ENCODE measurements at regions not wholly inside any gene's neighbourhood (a gene's known extent, or its start where the extent isn't known, plus 50 kb on each side); places are given as distances from the start of the nearest gene placed in this dataset.
"Not testable (repeated sequence)": the region's sequence is repeated elsewhere in the genome, so short reads cannot be mapped to it uniquely, and the experiment has no call there.

DNA sequence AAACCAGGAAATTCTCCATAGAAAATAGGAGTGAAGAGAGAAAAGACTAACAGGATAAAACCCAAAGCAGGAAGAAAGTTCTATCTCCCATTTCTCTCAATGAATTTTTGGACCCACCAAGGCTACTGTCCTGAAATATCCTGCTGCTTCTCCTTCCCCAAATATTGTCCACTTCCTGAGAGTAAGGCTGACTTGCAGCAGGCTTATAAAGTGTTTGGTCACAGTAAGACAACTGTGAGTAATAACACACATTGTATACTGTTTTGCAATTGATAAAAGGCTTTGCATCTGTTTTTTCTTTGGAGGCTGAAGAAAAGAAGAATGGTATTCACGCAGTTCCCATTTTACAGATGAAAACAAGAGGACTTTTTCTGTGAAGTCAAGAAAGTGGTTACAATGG lies 52.8 kb downstream of the FOXD4L6 start:
- DNase-seq (ENCODE audit: low spot score): not testable (repeated sequence)

DNA sequence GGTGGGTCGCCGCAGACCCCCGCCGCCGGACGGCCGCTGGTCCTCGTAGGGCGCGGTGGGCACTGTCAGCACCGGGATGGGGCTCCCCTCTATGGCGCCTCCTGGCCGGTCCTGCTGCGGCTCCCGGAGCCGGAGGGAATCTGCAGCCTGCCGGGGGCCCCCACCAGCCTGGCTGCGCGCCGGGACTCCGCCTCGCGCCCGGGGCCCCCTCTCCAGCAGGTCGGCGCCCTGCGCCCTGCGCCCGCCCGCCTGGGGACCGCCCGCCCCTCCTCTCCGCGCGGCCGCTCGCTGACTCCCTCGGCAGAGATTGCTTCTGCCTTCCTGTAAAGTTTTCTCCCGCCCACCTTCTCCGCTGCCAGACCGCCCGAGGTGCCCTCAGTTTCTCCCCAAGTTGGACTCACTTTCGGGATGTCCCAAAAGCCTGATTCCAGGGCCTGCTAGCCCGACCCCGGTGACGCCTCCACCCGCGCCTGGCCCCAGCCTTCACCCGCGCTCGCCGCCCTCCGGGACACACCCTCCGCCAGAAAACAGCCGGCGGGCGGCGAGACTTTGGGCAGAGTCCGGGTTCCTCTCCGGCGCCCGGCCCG lies 54.0 kb downstream of the FOXD4L6 start:
- DNase-seq (ENCODE audit: low spot score): peak; percentile 29

DNA sequence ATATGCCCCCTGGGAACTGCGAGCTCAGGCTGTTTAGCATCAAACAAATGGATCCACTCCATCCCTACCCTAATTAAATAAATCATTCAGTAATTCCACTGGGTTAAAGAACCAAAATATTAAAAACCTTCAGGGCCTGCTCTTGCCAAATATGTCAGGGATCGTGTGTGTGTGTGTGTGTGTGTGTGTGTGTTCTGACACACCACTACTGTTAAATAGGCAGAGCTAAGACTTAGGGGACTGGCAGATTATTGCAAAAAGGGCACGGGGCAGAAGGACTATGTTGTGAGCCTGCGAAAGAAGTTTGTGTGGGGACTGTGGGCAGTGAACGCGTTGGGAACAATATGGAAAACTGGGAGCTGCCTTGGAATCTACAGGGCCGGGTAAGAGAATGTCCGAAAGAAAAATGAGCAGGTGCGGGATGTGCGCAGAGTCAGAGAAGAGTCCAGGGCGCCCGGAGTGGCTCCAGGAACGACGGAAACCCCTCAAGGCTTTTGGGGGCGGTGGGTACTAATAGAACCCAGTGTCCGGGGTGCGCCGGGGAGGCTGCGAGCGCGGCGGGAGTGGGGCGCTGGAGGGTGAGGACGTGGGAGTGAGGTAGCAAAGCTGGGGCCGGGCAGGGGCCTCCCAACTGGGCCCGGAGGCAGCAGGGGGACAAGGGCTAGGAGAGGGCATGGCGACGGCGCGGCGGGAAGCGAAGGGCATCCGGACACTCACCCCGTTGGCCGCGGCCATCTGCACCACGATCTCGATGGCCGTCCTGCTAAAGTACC lies 54.8 kb downstream of the FOXD4L6 start:
- not testable (repeated sequence) for DNase-seq (ENCODE audit: low spot score)

DNA sequence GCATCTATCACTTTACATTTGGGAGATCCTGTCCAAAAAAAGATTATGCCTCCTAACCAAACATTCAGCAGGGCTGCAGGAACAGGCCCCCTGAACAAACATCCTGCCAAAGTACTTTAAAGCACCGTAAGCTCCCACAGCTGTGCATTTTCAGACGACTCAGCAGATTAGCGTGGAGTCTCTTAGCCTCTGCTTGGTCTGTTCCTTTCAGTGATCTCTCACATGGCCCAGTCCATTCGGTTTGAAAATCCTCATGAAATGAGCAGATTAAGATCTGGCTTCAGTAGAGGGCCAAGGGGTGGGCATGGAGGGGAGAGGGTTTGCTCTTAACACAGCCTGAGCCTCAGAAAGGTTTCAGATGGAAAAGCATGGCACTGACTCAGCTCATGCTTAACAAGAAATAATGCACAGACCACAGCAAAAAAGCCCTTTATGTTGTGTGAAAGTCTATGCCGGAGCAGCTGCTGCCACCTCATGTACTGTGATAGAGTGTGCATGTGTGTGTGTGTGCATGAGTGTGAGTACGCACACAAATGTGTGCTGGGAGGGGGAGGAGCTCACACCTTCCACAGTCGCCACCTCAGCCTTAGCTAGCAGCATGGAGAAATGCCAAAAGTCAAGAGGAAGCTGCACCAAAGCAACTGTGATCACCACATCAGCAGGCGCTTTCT lies 64.2 kb downstream of the FOXD4L6 start:
- DNase-seq (ENCODE audit: low spot score): not testable (repeated sequence)

DNA sequence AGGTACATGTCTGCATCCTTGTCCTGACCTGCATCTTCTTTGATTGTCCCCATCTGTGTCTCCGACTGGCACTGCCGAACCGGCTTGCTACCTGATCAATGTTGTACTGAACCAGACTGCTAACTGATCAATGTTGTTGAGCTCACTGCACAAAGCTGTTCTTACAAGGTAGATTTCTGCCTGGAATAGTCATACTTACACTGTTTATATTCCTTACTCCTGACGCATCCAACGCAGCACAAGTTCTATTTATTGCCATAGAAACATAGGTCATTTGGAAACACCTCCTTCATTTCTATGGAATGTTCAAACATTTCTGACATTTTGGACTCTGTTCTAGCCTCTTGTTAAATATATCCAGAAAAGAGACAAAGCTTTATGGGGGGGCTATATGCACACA lies 65.2 kb downstream of the FOXD4L6 start:
- not testable (repeated sequence) for DNase-seq (ENCODE audit: low spot score)

DNA sequence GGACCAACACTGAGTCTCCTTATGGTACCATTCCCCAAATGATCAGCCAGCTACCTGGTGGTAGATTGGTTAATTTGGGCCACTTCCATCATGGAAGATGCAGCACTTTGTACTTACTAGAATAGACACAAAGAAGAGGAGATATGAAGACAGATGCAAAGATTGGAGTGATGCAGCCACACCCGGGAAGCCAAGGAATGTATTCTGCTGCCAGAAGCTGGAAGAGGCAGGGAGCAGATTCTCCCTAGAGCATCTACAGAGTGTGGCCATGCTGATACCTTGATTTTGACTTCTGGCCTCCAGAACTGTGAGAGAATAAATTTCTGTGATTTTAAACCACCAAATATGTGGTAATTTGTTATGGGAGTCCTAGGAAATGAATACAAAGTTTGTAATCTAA lies 68.9 kb downstream of the FOXD4L6 start:
- not testable (repeated sequence) for DNase-seq (ENCODE audit: low spot score)

DNA sequence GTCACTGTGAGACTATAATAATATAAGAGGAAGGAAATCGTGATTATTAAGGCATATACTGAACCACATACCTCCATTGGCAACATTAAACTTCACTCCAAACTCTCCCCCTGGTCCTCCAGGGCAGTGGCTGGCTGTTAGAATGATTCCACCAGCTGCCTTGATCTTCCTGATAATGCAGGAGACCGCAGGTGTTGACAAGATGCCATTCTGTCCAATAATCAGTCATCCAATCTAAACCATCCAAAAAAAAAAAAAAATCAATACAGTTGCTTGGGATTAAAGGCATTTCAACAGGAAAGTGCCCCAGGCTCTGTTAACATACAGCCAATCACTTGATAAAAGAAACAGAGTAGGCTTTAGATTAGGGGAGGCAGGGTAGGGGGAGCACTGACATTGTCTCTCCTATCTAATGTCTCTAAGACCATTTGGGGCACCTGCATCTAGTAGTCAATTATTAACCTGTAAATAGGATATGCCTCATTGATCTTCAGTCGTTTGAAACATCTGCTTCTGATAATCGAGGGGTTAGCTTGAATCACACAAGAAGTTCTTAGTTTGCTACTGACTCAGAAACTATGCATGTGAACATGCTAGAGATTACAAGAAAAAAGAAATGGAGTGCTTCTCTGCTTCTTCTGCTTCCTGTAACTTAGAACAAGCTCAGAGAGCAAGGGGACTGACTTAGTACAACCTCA lies 74.7 kb downstream of the FOXD4L6 start:
- not testable (repeated sequence) for DNase-seq (ENCODE audit: low spot score)

DNA sequence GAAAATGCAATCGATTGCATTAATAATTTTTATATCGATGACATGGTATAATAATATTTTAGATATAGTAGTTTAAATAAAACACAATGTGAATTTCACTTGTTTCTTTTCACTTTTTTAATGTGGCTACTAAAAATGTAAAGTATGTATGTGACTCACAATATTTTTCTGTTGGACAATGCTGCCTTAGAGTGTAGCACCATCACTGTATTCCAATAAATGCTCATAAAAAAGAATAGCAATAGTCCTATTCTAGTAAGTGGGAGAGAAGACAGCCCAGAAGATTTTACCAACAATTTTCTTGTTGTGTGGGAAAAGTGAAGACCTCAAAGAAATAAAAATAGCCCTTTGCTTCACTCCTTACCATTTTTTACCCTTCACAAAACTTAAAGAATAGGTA lies 79.8 kb downstream of the FOXD4L6 start:
- not testable (repeated sequence) for DNase-seq (ENCODE audit: low spot score)

DNA sequence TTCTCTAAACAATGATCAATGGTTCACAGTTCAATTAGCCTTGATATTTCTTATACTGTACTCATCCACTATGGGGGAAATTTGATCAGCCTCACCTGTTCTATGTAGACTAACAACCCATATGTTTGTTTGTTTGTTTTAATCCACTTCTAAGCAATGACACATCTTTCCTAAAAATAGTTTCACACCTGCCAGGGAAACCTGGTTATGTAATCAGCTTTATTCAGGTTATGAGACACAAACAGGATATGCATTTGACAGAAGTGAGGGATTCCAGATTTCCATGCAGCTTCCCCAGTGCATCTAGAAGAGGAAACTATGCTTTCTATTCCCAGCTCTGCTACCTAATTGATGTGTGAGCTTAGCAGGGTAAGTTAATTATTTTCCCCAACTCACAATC lies 80.7 kb downstream of the FOXD4L6 start:
- not testable (repeated sequence) for DNase-seq (ENCODE audit: low spot score)

DNA sequence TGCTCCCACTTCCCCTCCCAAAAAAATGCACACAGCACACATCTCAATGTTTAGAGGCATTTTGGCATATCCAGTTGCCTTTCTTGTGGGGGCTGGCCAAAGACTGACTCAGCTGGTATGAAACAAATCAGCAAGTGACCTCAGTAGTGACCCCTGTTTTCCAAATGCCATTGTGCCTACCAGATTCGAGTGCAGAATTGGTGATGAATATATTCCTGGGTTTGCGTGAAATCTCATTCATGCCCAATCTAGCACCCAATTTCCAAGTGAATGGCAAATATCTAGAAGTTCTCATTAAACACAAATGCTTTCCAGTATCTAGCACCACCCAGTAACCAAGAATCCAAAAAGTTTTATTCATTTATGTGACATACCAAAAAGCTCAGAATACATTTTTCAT lies 83.6 kb downstream of the FOXD4L6 start:
- DNase-seq (ENCODE audit: low spot score): not testable (repeated sequence)

DNA sequence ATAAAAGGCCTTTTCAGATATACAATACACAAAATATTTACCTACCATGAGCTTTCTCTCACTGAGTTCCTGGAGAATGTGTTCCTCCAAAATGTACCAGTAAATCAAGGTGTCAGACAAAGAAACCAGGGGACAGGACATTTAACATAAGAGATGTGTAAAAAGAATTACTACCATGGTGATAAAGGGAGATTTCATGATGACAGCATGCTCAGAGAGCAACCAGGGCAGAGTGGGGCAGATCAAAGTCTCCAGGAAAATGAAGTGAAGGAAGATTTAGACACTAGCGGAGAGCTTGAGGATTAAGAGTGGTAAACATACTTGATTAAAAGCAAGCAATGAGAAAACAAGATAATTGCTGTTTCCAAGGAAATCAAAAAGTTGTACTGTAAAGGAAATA lies 85.0 kb downstream of the FOXD4L6 start:
- DNase-seq (ENCODE audit: low spot score): not testable (repeated sequence)

DNA sequence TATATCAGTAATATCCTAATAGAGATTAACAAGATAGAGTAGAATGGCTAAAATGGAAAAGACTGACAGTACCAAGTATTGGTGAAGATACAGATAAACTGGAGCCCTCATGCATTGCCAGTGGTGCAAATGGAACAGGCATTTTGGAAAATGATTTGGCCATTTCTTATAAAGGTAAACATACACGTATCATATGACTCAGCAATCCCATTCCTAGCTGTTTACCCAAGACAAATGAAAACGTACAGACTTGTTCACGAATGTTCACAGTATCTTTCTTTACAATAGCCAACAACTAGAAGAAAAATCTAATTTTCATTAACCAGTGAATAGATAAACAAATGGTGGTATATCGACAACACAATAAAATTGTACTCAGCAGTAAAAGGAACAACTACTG lies 86.4 kb downstream of the FOXD4L6 start:
- not testable (repeated sequence) for DNase-seq (ENCODE audit: low spot score)

DNA sequence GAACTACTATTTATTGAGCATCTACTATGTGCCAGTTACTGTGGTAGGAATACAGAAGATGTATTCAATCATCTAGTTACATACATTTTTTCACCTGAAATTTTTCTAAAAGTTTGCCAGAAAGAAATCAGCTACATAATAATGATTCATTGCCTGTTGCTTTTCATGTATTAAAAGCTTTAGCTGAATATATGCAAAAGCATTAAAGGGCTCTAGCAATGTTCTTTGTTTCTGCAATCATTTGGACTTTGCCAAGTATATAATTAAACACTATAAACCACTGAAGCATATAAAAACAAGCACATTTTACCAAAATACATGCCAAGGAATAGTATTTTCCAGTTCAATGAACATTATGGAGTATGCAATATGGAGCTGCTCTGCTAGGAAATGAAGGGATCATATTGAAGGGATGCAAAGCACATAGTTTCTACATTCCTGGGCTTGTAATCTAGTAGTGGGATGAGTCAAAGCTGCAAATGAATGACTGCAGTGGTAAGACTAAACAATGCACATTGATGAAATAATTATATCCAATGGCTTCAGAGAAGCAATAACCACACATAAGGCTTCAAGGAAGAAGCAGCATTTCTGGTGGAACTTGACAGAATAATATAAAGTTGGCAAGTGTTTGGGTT lies 87.7 kb downstream of the FOXD4L6 start:
- DNase-seq (ENCODE audit: low spot score): not testable (repeated sequence)

DNA sequence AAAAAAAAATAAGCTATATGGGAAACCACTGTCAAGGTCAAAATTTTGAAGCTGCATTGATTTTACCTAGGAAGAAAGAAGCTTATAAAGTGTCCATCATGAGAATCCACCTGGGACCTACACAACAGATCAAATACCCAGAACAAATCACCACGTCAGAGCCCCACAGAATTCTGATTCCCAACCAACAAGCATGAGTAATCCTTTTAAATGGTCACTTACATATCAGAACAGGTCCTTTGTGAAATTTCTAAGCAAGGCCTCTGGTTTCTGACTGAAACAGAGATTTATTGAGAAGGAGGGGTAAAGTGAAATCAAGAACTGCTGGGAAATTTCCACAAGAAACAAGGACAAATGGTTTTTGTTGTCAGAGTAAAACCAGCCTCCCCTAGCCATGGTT lies 93.2 kb downstream of the FOXD4L6 start:
- not testable (repeated sequence) for DNase-seq (ENCODE audit: low spot score)

DNA sequence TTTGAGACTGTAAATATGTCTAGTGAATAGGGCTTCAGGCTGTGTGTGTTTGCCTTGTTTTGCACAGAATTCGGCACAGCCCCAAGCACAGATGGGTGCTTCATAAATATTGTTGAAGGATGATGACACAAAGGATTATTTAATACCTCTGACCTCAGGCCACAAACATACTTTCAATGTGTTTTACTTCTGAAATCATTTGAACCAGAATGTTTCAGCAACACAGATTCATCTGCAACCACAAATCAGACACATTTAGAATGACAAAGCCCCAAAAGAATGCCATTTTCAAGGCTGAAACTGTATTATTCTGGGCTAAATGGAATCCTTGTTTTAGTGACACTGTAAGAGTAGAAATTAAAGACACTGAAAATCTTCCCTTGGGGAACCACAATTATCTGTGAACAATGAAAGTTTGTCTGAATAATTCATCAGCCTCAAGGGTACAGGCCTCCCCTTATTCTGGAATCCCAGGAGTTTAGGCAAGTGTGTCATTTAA lies 93.7 kb downstream of the FOXD4L6 start:
- peak; percentile 29 for DNase-seq (ENCODE audit: low spot score)

DNA sequence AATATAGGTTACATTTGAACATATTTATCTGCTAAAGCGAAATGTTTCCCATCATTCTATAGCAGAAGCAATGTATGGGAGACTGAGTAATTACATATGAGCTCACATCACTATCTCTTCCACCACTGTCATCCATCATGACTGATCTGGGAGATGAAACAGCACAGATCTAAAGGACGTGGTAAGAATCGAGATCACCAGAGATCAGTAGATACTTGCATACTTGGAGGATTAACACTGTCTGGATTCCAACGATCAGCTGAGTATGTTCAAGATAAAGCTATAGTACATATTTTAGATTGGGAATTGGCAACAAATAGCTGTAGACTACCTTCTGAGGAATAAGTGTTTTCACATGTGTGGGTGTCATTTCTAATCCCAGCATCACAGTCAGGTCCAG lies 94.6 kb downstream of the FOXD4L6 start:
- DNase-seq (ENCODE audit: low spot score): not testable (repeated sequence)

DNA sequence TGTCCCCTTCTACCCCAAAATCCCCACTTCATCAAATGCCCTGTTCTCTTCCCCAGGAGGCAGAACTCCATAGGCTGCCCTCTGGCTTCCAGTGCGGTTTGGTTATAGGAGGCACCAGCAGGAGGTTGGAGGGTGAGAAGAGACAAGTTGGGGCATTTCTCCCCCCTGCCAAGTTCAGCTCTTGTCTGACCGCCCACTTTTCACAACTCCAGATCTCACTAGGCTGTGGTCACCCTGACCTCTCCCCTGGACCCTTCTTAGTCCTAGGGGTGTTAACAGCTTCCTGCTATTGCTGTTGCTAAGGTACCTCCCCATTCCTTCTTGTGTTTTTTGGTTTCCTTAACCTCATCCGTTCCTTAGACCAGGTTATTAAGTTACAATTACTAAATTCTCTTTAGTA lies 95.1 kb downstream of the FOXD4L6 start:
- not testable (repeated sequence) for DNase-seq (ENCODE audit: low spot score)

DNA sequence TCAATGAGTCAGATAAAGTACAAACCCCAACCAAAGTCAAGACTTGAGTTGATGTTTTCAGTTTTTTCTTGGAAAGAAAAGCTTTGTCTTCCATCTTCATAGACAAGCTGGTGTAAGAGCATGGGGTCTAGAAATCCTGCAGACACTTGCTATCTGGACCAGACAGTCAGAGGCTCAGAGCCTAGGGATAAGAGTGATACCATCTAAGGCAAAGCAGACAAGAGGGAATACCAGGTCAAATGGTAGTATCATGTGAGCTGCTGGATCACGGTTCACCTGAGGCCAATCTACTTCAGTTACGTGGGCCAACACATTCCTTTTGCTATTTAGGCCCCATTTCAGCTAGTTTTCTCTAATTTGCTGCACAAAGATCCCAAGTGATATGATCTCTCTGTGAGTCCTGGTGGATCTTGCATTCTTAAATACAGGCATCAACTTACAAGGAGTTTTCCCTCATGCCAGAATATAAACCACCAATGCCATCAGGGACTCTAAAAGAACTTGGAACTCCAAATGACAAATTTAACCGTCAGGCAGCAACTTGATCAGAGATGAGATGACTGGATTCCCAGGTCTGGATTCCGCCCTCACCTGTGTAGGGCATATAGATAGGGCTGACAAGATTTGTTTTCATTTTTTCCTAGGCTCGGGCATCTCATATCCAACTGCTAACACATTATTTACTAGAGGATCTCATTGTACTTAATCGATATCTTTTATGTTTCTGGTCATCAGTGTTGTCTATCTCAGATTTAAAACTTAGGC lies 101.4 kb downstream of the FOXD4L6 start:
- not testable (repeated sequence) for DNase-seq (ENCODE audit: low spot score)

DNA sequence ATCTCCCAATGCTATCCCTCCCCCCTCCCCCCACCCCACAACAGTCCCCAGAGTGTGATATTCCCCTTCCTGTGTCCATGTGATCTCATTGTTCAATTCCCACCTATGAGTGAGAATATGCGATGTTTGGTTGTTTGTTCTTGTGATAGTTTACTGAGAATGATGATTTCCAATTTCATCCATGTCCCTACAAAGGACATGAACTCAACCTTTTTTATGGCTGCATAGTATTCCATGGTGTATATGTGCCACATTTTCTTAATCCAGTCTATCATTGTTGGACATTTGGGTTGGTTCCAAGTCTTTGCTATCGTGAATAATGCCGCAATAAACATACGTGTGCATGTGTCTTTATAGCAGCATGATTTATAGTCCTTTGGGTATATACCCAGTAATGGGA lies 106.1 kb downstream of the FOXD4L6 start:
- DNase-seq (ENCODE audit: low spot score): not testable (repeated sequence)

DNA sequence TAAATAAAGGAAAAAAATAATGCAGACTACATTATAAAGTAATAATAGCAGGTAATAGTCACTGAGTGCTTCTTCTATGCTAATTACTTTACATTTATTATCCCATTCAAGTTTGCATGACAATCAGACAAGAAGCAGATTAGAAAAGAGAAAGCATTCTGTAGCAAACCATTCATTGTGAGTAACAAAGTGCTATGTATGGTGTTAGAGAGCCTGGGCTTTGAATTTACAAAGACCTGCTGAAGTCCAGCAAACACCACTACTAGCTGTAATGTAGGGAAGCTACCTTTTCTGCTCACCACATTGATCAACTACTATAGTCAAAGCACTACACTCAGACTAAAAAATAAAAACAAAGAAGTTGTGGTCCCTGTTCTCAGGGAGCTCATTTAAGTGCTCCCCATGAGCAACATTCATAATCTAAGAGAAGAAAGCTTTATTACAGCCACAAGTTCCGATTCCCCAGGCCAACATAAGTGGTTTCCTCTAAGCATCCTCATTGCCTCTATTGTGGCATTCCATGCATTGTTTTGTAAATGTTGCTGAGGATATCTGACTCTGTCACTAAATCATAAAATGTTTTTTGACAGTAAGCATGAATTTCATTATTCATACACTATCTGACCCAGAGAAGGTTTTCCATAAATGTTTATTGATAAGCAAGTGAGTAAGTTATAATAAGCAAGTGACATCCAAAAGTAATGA lies 108.5 kb downstream of the FOXD4L6 start:
- not testable (repeated sequence) for DNase-seq (ENCODE audit: low spot score)

Measured in GM03348 (cell line).